Upper lobe of left lung (tissue), 6 donors: ENCODE measurements at regions not wholly inside any gene's neighbourhood (a gene's known extent, or its start where the extent isn't known, plus 50 kb on each side); places are given as distances from the start of the nearest gene placed in this dataset.
"Not testable (repeated sequence)": the region's sequence is repeated elsewhere in the genome, so short reads cannot be mapped to it uniquely, and the experiment has no call there.

ENCODE experiments used
- ATAC-seq, 2 donors: fragments of 200-7000 bp; cut with Tn5 transposase; one replicate each; pipeline ENCODE4 v1.9.1; 2022; ENCODE audit warnings: mild to moderate bottlenecking in 2 of 2, moderate library complexity in 2 of 2; ENCODE audit not compliant: low FRiP score in 2 of 2
- DNase-seq, 2 donors: peaks; one replicate each; pipeline ENCODE4 v3.0.0-alpha.2; 2019 to 2020
- H3K27ac ChIP-seq, 4 donors: fragments of 200-600 bp; sonication (generic); one replicate each; pipeline ENCODE4 v1.5.1; 2016 to 2019
- H3K27me3 ChIP-seq, 4 donors: fragments of 200-600 bp; sonication (generic); one replicate each; pipeline ENCODE4 v1.5.1; 2017 to 2019
- H3K36me3 ChIP-seq, 4 donors: fragments of 200-600 bp; sonication (generic); one replicate each; pipeline ENCODE4 v1.5.1; 2016 to 2019
- H3K4me1 ChIP-seq, 4 donors: fragments of 200-600 bp; sonication (generic); one replicate each; pipeline ENCODE4 v1.5.1; 2018 to 2019
- H3K4me3 ChIP-seq, 4 donors: fragments of 200-600 bp; sonication (generic); one replicate each; pipeline ENCODE4 v1.5.1; 2017 to 2019; ENCODE audit warnings: mild to moderate bottlenecking in 2 of 4, moderate library complexity in 1 of 4
- H3K9me3 ChIP-seq, 4 donors: fragments of 200-600 bp; sonication (generic); one replicate each; pipeline ENCODE4 v1.5.1; 2018 to 2019
- EP300 ChIP-seq, 4 donors: sonication (generic); formaldehyde crosslinking; IDR thresholded peaks; one replicate each; pipeline ENCODE4 v1.5.1; 2017; ENCODE audit warnings: antibody characterized with exemption in 4 of 4, control low read depth in 2 of 4
- POLR2A ChIP-seq, 4 donors: fragments of 450-650 bp; IDR thresholded peaks; one replicate each; pipeline ENCODE4 v1.5.1; 2016 to 2017; ENCODE audit warnings: antibody characterized with exemption in 4 of 4, mild to moderate bottlenecking in 2 of 4
- POLR2AphosphoS5 ChIP-seq, 2 donors: sonication (generic); formaldehyde crosslinking; IDR thresholded peaks; one replicate each; pipeline ENCODE4 v1.5.1; 2017; ENCODE audit warnings: antibody characterized with exemption in 2 of 2
- WGBS, 2 donors: methylation state at CpG; one replicate each; pipeline ENCODE4 v1.1.5; 2017 to 2018; 5-methylcytosine and 5-hydroxymethylcytosine counted together
- TF ChIP-seq, protein P1 (sequence below), 6 experiments: fragments of 450-650 bp in 4 of 6; fragments of 200-600 bp in 2 of 6; sonication (generic) in 2 of 6; IDR thresholded peaks; one replicate each; pipeline ENCODE4 v1.5.1; 2016 to 2019; ENCODE audit warnings: antibody characterized with exemption in 6 of 6
- donor health status: DM: no; HTN: no; CAD: no; lungs with moderate emphysema.
- donor health status: DM: no; HTN: yes; CAD: no; lungs with severe emphysema.

DNA sequence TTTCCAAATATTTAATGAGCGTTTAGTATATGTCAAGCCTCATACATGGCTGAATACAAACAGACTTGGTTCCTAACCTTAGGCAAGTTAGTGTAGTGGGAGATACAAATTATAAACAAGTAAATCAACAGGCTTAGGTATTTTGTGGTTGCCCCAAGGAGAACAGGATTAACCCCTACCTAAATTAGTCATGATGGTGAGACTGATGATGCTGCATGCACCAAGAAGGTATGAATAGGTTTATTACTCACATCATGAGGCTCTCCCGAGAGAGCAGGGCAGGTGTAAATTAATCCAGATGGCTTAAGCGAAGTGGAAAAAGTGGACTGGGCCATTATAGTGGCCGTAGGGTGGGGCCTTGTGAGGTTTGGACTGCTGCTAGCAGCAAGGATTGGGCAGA, 118.1 kb upstream of the GCFC2 start:
- Histone ChIP-seq H3K9me3 (no peaks in the 10 kb centered on the region), H3K27me3 (no peaks in the 10 kb centered on the region), H3K4me3 (no peak overlapping the region), H3K4me1 (no peaks in the 10 kb centered on the region), H3K27ac (no peak overlapping the region), H3K36me3 (no peaks in the 10 kb centered on the region)
- DNase-seq (no peak), ATAC-seq (no peak)
- 79 to 83% methylated on average over 4 of the region's 4 CpGs for WGBS, 2 donors
- TF ChIP-seq EP300 (IDR thresholded peaks at IDR 0.05): no peak

DNA sequence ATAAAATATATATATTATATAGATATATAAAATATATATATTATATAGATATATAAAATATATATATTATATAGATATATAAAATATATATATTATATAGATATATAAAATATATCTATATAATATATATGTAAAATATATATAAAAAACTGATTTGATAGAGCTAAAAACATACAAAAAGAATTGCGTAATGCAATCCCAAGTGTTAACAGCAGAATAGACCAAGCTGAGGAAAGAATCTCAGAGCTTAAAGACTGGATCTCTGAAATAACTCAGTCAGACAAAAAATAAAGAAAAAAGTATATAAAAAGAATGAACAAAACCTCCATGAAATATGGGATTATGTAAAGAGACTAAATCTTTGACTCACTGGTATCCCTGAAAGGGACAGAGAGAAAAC, 112.8 kb upstream of the GCFC2 start:
- ATAC-seq, H3K36me3 ChIP-seq, H3K4me1 ChIP-seq, H3K9me3 ChIP-seq, H3K27ac ChIP-seq, H3K27me3 ChIP-seq, DNase-seq, H3K4me3 ChIP-seq: not testable (repeated sequence)
- WGBS, 2 donors: 98 to 100% methylated on average over 1 of the region's 1 CpG

DNA sequence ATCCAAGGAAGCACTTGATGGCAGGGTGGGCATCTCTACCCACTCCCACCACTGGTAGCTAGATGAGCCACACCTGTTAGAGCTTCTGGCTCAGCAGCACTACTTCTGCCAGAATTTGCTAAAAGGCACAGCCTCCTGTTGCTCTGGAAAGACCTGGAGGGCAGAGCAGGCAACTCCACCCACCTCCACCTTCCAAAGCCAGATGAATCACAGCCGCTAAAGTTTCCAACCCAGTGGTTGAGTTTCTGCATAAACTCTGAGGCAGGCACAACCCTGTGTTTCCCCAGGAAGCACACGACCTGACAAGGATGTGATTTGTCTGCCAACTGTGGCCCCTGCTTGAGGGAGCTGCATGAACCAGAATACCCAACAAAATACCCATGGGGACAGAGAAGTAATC, 111.6 kb upstream of the GCFC2 start:
- WGBS, 2 donors: 51 to 100% methylated on average over 1 to 2 of the region's 2 CpGs

DNA sequence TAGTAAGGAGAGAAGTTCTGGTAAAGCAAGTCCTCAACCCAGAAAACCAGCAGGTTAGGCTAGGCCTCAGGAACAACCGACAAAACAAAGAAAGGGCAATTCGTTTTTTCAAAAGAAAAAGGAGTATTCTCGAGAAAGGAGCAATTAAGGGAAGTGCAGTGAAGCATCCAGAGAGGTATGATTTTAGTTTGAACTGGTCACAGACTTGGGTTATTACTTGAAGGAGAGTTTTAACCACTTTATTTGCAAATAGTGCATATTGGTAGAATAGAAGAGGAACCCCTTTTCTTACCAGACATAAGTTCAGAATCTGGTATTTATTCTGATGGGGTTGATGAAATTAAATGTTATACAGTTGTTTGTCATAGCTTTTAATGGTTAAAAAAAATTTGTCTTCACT, 110.0 kb upstream of the GCFC2 start:
- Histone ChIP-seq H3K27me3 (no peaks in the 10 kb centered on the region), H3K36me3 (no peaks in the 10 kb centered on the region), H3K9me3 (no peaks in the 10 kb centered on the region), H3K4me1 (no peaks in the 10 kb centered on the region), H3K27ac (no peak overlapping the region), H3K4me3 (no peak overlapping the region)
- no peak for TF ChIP-seq POLR2AphosphoS5 (IDR thresholded peaks at IDR 0.05)
- TF ChIP-seq POLR2A (IDR thresholded peaks at IDR 0.05): no peak
- TF ChIP-seq, protein P1, sequence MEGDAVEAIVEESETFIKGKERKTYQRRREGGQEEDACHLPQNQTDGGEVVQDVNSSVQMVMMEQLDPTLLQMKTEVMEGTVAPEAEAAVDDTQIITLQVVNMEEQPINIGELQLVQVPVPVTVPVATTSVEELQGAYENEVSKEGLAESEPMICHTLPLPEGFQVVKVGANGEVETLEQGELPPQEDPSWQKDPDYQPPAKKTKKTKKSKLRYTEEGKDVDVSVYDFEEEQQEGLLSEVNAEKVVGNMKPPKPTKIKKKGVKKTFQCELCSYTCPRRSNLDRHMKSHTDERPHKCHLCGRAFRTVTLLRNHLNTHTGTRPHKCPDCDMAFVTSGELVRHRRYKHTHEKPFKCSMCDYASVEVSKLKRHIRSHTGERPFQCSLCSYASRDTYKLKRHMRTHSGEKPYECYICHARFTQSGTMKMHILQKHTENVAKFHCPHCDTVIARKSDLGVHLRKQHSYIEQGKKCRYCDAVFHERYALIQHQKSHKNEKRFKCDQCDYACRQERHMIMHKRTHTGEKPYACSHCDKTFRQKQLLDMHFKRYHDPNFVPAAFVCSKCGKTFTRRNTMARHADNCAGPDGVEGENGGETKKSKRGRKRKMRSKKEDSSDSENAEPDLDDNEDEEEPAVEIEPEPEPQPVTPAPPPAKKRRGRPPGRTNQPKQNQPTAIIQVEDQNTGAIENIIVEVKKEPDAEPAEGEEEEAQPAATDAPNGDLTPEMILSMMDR (IDR thresholded peaks at IDR 0.05): no peak
- TF ChIP-seq EP300 (IDR thresholded peaks at IDR 0.05): no peak
- ATAC-seq: no peak
- DNase-seq: no peak
- 83 to 88% methylated on average over 3 of the region's 3 CpGs for WGBS, 2 donors

More for the DNA sequence above, 111.6 kb upstream of the GCFC2 start:
- DNase-seq (no peak), ATAC-seq (no peak)
- no peaks in the 10 kb centered on the region for H3K27me3 ChIP-seq
- H3K27ac ChIP-seq: no peak overlapping the region
- H3K9me3 ChIP-seq: no peaks in the 10 kb centered on the region
- H3K4me1 ChIP-seq: no peaks in the 10 kb centered on the region
- H3K4me3 ChIP-seq: no peak overlapping the region
- no peaks in the 10 kb centered on the region for H3K36me3 ChIP-seq
- TF ChIP-seq EP300 (IDR thresholded peaks at IDR 0.05) (no peak), POLR2A (IDR thresholded peaks at IDR 0.05) (no peak), POLR2AphosphoS5 (IDR thresholded peaks at IDR 0.05) (no peak)
- TF ChIP-seq, protein P1 (IDR thresholded peaks at IDR 0.05): no peak

DNA sequence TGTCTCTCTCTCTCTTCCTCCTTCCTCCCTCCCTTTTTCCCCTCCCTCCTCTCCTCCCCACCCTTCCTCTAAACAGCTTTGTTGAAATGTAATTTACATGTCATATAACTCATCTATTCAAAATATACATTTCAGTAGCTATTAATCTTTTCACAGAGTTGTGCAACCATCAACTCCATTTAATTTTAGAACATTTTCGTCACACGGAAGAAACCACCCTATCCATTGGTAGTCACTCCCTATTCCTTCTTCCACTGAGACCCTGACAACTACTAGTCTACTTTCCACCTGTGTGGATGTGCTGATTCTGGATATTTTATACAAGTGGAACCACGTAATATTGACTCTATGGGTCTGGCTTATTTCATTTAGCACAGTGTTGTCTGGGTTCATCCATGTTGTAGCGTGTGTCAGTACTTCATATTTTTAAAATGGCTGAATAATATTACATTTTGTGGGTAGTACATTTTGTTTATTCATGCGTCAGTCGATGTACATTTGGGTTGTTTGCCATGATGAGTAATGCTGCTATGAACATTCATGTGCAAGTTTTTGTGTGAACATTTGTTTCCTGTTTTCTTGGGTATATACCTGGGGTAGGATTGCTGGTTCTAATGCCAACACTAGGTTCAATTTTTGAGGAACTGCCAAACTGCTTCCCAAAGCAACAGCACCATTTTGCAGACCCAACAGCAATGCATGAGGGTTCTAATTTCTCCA, 100.1 kb upstream of the GCFC2 start:
- DNase-seq (no peak), ATAC-seq (no peak)
- Histone ChIP-seq H3K36me3 (no peaks in the 10 kb centered on the region), H3K9me3 (no peaks in the 10 kb centered on the region), H3K27me3 (no peaks in the 10 kb centered on the region), H3K27ac (no peak overlapping the region), H3K4me3 (no peak overlapping the region), H3K4me1 (no peaks in the 10 kb centered on the region)
- WGBS, 2 donors: 82% methylated on average over 6 of the region's 6 CpGs
- TF ChIP-seq, protein P1 (IDR thresholded peaks at IDR 0.05): no peak
- TF ChIP-seq POLR2AphosphoS5 (IDR thresholded peaks at IDR 0.05) (no peak), POLR2A (IDR thresholded peaks at IDR 0.05) (no peak), EP300 (IDR thresholded peaks at IDR 0.05) (no peak)

DNA sequence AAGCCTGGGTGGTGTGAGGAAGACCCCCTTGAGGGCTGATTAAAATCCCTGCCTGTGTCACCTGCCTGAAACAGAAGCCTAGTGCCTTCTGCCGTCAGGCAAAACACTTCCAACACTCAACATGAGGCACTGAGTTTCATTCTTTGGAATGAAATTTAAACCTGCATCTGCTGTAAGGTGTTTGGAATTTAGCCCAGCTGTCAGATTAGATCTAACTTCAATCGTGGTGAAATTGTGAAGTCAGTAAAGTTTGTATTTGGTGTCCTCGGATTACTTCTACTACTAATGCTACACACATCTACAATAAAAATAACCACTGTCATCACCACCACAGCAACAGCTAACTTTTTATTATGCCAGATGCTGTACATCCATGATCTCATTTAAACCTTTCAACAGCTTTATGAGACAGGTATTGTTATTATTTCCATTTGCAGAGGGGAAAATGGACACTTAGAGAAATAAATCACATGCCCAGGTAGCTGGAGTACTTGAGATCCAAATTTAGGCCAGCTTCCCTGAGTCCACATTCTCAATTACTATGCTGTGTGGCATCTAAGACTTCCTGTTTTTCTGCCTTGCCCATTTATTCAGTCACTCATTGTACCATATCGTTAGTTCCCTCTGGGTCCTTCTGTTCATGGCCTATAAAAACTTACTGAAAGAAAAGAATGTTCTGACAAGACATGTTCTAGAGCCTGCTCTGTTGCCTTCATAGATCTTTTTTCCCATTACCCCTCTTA, 98.2 kb upstream of the GCFC2 start:
- Histone ChIP-seq H3K36me3 (no peaks in the 10 kb centered on the region), H3K4me1 (no peaks in the 10 kb centered on the region), H3K27ac (no peak overlapping the region), H3K27me3 (no peaks in the 10 kb centered on the region), H3K9me3 (no peaks in the 10 kb centered on the region), H3K4me3 (no peak overlapping the region)
- no peak for DNase-seq
- WGBS, 2 donors: 39 to 51% methylated on average over 4 of the region's 4 CpGs
- no peak for ATAC-seq
- no peak for TF ChIP-seq EP300 (IDR thresholded peaks at IDR 0.05)
- TF ChIP-seq, protein P1 (IDR thresholded peaks at IDR 0.05): no peak
- no peak for TF ChIP-seq POLR2A (IDR thresholded peaks at IDR 0.05)
- TF ChIP-seq POLR2AphosphoS5 (IDR thresholded peaks at IDR 0.05): no peak
